ENCODE measurements at regions not wholly inside any gene's neighbourhood (a gene's known extent, or its start where the extent isn't known, plus 50 kb on each side); places are given as distances from the start of the nearest gene placed in this dataset.

DNA sequence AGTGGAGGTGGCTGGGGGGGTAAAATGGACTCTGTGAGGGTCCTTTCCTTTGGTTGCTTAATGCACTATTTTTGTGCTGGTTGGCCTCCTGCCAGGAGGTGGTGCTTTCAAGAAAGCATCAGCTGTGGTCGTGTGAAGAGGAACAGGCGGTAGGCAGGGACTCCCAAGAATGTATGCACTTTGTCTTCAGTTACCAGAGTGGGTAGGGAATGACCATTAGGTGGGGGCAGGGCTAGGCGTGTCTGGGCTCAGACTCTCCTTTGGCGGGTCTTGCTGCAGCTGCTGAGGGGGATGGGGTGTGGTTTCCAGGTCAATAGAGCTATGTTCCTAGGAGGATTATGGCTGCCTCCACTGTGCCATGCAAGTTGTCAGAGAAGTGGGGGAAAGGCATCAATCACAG is 509.0 kb downstream of the PCDH19 start:
- TF ChIP-seq POLR2A (IDR thresholded peaks at IDR 0.05; ENCODE audit: low read length), result no peak
- no peak for TF ChIP-seq PHF8 (IDR thresholded peaks at IDR 0.05; ENCODE audit: borderline replicate concordance, low read depth)
- TF ChIP-seq, protein P1, sequence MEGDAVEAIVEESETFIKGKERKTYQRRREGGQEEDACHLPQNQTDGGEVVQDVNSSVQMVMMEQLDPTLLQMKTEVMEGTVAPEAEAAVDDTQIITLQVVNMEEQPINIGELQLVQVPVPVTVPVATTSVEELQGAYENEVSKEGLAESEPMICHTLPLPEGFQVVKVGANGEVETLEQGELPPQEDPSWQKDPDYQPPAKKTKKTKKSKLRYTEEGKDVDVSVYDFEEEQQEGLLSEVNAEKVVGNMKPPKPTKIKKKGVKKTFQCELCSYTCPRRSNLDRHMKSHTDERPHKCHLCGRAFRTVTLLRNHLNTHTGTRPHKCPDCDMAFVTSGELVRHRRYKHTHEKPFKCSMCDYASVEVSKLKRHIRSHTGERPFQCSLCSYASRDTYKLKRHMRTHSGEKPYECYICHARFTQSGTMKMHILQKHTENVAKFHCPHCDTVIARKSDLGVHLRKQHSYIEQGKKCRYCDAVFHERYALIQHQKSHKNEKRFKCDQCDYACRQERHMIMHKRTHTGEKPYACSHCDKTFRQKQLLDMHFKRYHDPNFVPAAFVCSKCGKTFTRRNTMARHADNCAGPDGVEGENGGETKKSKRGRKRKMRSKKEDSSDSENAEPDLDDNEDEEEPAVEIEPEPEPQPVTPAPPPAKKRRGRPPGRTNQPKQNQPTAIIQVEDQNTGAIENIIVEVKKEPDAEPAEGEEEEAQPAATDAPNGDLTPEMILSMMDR (IDR thresholded peaks at IDR 0.05), result no peak
- TF ChIP-seq, protein P2, sequence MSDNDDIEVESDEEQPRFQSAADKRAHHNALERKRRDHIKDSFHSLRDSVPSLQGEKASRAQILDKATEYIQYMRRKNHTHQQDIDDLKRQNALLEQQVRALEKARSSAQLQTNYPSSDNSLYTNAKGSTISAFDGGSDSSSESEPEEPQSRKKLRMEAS (IDR thresholded peaks at IDR 0.05), result no peak
- TF ChIP-seq, protein P3, sequence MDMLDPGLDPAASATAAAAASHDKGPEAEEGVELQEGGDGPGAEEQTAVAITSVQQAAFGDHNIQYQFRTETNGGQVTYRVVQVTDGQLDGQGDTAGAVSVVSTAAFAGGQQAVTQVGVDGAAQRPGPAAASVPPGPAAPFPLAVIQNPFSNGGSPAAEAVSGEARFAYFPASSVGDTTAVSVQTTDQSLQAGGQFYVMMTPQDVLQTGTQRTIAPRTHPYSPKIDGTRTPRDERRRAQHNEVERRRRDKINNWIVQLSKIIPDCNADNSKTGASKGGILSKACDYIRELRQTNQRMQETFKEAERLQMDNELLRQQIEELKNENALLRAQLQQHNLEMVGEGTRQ (IDR thresholded peaks at IDR 0.05), result no peak
- TF ChIP-seq EHF (CRISPR knock-in tag; IDR thresholded peaks at IDR 0.05), result no peak
- no peak for TF ChIP-seq CEBPB (IDR thresholded peaks at IDR 0.05)
- no peak for TF ChIP-seq CHD4 (IDR thresholded peaks at IDR 0.05; ENCODE audit: borderline replicate concordance)
- no peak for TF ChIP-seq NPAS2 (CRISPR knock-in tag; IDR thresholded peaks at IDR 0.05; ENCODE audit: borderline replicate concordance)
- TF ChIP-seq ZFP36 (IDR thresholded peaks at IDR 0.05; ENCODE audit: borderline replicate concordance, partially characterized antibody), result no peak
- no peak for TF ChIP-seq JUNB (IDR thresholded peaks at IDR 0.05)

Data from A549 (cell line).